Bronchial epithelial cell (primary cell): ENCODE measurements at regions not wholly inside any gene's neighbourhood (a gene's known extent, or its start where the extent isn't known, plus 50 kb on each side); places are given as distances from the start of the nearest gene placed in this dataset.

ENCODE experiments used
- DNase-seq: peaks from one replicate; pipeline ENCODE4 v3.0.0-alpha.2; 2010; ENCODE audit warnings: low read depth
- FAIRE-seq: peaks from 2 replicates; lab custom pipeline; 2011; peaks lifted over from hg19 to GRCh38; lab: Jason Lieb, UNC
- H3K27me3 ChIP-seq: 2 replicates; pipeline ENCODE4 v1.5.1; 2011; ENCODE audit warnings: low read length; ENCODE audit not compliant: control insufficient read depth, insufficient read depth
- H3K36me3 ChIP-seq: 2 replicates; pipeline ENCODE4 v1.5.1; 2011; ENCODE audit warnings: low read length; ENCODE audit not compliant: control insufficient read depth, insufficient read depth
- H3K4me3 ChIP-seq: 2 replicates; pipeline ENCODE4 v1.5.1; 2011; ENCODE audit warnings: mild to moderate bottlenecking, low read depth, low read length, control low read depth
- CTCF ChIP-seq: IDR thresholded peaks from 2 replicates; pipeline ENCODE4 v1.5.1; 2011; ENCODE audit warnings: mild to moderate bottlenecking, moderate library complexity, low read length, control low read depth, inconsistent platforms; ENCODE audit not compliant: insufficient read depth, severe bottlenecking

GRCh38 chr5:82885627-82886389, 191.4 kb downstream of the TMEM167A start:
- no peak overlapping the region for H3K4me3 ChIP-seq
- TF ChIP-seq CTCF = peak; percentile 26
- FAIRE-seq (no peak), DNase-seq (peak; percentile 12)
- no peaks in the 10 kb centered on the region for H3K27me3 ChIP-seq
- H3K36me3 ChIP-seq = no peaks in the 10 kb centered on the region

DNA sequence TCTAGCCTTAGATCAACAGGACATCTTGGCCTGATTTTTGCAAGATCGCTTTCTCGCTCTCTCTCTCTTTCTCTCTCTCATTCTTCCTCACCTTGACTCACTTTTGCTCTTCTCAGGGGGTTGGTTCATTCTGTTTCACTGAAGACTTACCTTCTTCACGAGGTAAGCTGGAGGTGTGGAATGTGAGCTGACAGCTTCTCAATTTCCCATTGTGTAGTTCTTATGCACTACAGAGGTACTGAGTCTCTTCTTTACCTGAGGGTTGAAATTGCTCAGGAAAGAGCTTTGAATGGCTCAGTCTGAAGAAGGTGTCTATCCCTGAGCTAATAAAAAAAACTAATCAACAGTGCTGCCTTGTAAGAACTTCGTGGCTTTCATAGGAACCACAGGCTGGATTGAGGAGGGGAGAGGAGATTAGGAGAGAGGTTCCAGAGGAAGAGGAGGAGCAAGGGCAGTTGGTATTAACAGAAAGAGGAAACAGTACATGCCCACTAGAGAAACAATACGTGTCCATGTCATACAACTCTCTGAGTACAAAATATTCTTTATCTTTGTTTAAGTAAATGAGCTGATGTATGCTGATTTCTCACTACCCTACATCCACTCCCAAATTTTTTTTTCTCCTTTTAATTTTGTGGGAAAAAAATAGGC, 192.2 kb downstream of the TMEM167A start:
- TF ChIP-seq CTCF = no peak
- Histone ChIP-seq H3K4me3 (no peak overlapping the region), H3K27me3 (no peaks in the 10 kb centered on the region), H3K36me3 (no peaks in the 10 kb centered on the region)
- no peak for DNase-seq
- FAIRE-seq = no peak

- Histone ChIP-seq H3K27me3 (no peaks in the 10 kb centered on the region), H3K36me3 (no peaks in the 10 kb centered on the region), H3K4me3 (no peak overlapping the region)
- FAIRE-seq (no peak), DNase-seq (no peak)
- no peak for TF ChIP-seq CTCF
These were observed 194.9 kb downstream of the TMEM167A start for GRCh38 chr5:82882316-82882715.

GRCh38 chr5:82881571-82882174, 195.5 kb downstream of the TMEM167A start:
- DNase-seq (no peak), FAIRE-seq (no peak)
- no peak overlapping the region for H3K4me3 ChIP-seq
- H3K27me3 ChIP-seq = no peaks in the 10 kb centered on the region
- H3K36me3 ChIP-seq = no peaks in the 10 kb centered on the region
- TF ChIP-seq CTCF = no peak

DNA sequence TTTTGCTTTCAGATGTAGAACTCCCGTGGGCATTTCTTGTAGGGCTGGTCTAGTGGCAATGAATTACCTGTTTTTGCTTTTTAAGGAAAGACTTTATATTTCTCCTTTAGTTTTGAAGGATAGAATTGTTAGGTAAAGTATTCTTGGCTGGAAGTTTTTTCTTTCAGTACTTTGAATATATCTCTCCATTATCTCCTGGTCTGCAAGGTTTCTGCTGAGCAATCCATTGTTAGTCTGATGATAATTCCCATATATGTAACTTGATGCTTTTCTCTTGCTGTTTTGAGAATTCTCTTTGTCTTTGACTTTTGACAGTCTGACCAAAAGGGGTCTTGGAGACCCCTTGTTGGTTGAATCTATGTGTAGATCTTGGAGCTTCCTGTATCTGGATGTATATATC, 198.1 kb downstream of the TMEM167A start:
- Histone ChIP-seq H3K36me3 (no peaks in the 10 kb centered on the region), H3K4me3 (no peak overlapping the region), H3K27me3 (no peaks in the 10 kb centered on the region)
- DNase-seq = no peak
- TF ChIP-seq CTCF = no peak
- FAIRE-seq = no peak
